GM12865 (cell line): ENCODE measurements at regions not wholly inside any gene's neighbourhood (a gene's known extent, or its start where the extent isn't known, plus 50 kb on each side); places are given as distances from the start of the nearest gene placed in this dataset.
A peak's percentile ranks its signal among the peaks of the same experiment; 100 is the strongest.
"Not testable (repeated sequence)": the region's sequence is repeated elsewhere in the genome, so short reads cannot be mapped to it uniquely, and the experiment has no call there.

Experiments
- DNase-seq: peaks from one replicate; pipeline ENCODE4 v3.0.0; 2010; ENCODE audit warnings: low read depth
- H3K4me3 ChIP-seq: 2 replicates; pipeline ENCODE4 v1.5.1; 2011; ENCODE audit warnings: mild to moderate bottlenecking, low read depth, low read length, control low read depth
- TF ChIP-seq, protein P1 (sequence below): IDR thresholded peaks from 2 replicates; pipeline ENCODE4 v1.5.1; 2011; ENCODE audit warnings: low read length, control low read depth, low read depth, inconsistent platforms; ENCODE audit not compliant: insufficient read depth; ENCODE audit errors: missing control alignments

DNA sequence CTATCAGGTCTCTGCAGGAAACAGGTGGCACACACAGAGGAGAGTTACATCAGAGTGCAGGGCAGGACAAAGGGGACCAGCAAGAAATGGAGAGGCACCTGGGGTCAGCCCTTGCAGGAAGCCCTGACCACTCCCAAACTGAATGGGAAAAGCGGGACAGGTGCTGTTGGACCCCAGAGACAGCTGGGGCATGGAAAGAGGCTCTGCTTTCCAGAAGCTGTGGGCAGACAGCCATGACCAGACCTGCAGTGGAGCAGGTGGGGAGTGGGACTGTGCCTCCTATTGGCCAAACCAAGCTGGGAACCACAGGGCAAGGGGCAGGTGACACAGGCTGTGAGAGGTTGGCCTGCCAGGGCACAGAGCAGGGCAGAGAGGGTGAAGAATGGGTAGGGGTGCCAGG is 125.8 kb downstream of the BOD1 start:
- no peak for DNase-seq
- TF ChIP-seq, protein P1, sequence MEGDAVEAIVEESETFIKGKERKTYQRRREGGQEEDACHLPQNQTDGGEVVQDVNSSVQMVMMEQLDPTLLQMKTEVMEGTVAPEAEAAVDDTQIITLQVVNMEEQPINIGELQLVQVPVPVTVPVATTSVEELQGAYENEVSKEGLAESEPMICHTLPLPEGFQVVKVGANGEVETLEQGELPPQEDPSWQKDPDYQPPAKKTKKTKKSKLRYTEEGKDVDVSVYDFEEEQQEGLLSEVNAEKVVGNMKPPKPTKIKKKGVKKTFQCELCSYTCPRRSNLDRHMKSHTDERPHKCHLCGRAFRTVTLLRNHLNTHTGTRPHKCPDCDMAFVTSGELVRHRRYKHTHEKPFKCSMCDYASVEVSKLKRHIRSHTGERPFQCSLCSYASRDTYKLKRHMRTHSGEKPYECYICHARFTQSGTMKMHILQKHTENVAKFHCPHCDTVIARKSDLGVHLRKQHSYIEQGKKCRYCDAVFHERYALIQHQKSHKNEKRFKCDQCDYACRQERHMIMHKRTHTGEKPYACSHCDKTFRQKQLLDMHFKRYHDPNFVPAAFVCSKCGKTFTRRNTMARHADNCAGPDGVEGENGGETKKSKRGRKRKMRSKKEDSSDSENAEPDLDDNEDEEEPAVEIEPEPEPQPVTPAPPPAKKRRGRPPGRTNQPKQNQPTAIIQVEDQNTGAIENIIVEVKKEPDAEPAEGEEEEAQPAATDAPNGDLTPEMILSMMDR: no peak
- no peak overlapping the region for H3K4me3 ChIP-seq

GRCh38 chr5:173488144-173488543 is 128.3 kb downstream of the BOD1 start:
- no peak overlapping the region for H3K4me3 ChIP-seq
- no peak for DNase-seq
- TF ChIP-seq, protein P1: no peak

- H3K4me3 ChIP-seq: no peak overlapping the region
- TF ChIP-seq, protein P1: no peak
- DNase-seq: no peak
Observed at GRCh38 chr5:173487300-173487699, 129.2 kb downstream of the BOD1 start.

- DNase-seq: no peak
- TF ChIP-seq, protein P1: no peak
- H3K4me3 ChIP-seq: no peak overlapping the region
Observed at GRCh38 chr5:173486355-173487225, 129.9 kb downstream of the BOD1 start.

DNA sequence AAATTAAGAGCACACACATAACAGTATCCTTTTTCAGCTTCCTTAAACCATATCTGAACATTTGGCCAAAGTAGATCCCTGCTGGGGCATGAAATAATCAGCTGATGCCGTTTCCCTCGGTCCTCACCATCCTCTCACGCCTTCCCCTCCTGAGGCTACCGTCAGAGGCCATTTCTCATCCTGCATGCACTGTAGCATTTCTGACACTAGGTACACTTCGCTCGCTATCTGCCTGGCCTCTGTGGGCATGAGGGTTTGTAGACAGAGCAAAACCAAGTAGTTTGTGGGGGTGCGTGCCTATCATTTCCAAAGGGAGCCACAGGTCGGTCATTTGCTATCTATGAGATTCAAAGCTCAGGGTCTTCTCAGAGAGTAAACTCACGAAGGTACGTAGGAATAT is 131.9 kb downstream of the BOD1 start:
- DNase-seq: no peak
- TF ChIP-seq, protein P1: no peak
- H3K4me3 ChIP-seq: no peak overlapping the region

DNA sequence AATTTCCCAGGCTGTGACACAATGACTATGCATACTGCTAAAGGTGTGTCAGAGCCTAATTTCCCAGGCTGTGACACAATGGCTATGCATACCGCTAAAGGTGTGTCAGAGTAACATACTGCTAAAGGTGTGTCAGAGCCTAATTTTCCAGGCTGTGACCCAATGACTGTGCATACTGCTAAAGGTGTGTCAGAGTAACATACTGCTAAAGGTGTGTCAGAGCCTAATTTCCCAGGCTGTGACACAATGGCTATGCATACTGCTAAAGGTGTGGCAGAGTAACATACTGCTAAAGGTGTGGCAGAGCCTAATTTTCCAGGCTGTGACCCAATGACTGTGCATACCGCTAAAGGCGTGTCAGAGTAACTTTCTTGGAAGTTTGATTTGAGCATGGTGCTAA is 132.9 kb downstream of the BOD1 start:
- H3K4me3 ChIP-seq, DNase-seq: not testable (repeated sequence)

DNA sequence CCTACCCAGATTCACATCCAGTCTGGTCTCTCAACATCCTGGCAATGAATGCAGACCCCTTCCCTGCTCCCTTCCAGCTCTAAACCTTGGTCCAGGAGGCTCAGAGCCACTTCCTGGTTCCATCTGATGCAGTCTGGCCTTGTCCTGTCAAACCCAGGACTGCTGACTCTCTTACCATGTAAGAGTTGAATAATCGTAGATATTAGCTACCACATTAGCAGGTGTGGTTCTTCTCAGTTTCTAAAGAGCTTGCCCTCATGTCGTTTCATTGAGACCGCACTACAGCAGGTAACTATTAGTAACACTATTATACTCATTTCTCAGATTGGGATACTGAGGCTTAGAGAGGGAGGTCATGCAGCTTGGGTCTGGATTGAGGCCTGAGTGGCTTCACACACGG is 133.3 kb downstream of the BOD1 start:
- H3K4me3 ChIP-seq: no peak overlapping the region
- peak; percentile 42 for DNase-seq
- TF ChIP-seq, protein P1: no peak
